ENCODE measurements at regions not wholly inside any gene's neighbourhood (a gene's known extent, or its start where the extent isn't known, plus 50 kb on each side); places are given as distances from the start of the nearest gene placed in this dataset.
A peak's percentile ranks its signal among the peaks of the same experiment; 100 is the strongest.
"Not testable (repeated sequence)": the region's sequence is repeated elsewhere in the genome, so short reads cannot be mapped to it uniquely, and the experiment has no call there.

GRCh38 chr3:180743813-180744590, 64.7 kb upstream of the CCDC39 start:
- FAIRE-seq: no peak

GRCh38 chr3:180747805-180748361, 68.6 kb upstream of the CCDC39 start:
- FAIRE-seq: no peak

GRCh38 chr3:180749322-180749721, 70.0 kb upstream of the CCDC39 start:
- no peak for FAIRE-seq

- FAIRE-seq: no peak
Measured at GRCh38 chr3:180749796-180750195, 70.5 kb upstream of the CCDC39 start.

GRCh38 chr3:180755556-180755955, 76.3 kb upstream of the CCDC39 start:
- FAIRE-seq: no peak

GRCh38 chr3:180762866-180763265, 83.6 kb upstream of the CCDC39 start:
- FAIRE-seq: no peak

- no peak for FAIRE-seq
Measured at GRCh38 chr3:180764481-180764880, 85.2 kb upstream of the CCDC39 start.

GRCh38 chr3:180770639-180771038, 91.3 kb upstream of the CCDC39 start:
- FAIRE-seq: no peak

GRCh38 chr3:180776433-180776832, 97.1 kb upstream of the CCDC39 start:
- no peak for FAIRE-seq

GRCh38 chr3:180782195-180782984, 103.1 kb upstream of the CCDC39 start:
- FAIRE-seq: no peak

GRCh38 chr3:180786227-180786626, 106.9 kb upstream of the CCDC39 start:
- not testable (repeated sequence) for FAIRE-seq

GRCh38 chr3:180789774-180790173, 110.5 kb upstream of the CCDC39 start:
- FAIRE-seq: no peak

GRCh38 chr3:180798197-180798596, 114.3 kb upstream of the FXR1 start:
- no peak for FAIRE-seq

- FAIRE-seq: peak; percentile 86
Measured at GRCh38 chr3:180802837-180803236, 109.6 kb upstream of the FXR1 start.

- FAIRE-seq: no peak
Measured at GRCh38 chr3:180804916-180805315, 107.6 kb upstream of the FXR1 start.

- FAIRE-seq: no peak
Measured at GRCh38 chr3:180808823-180809575, 103.5 kb upstream of the FXR1 start.

GRCh38 chr3:180820400-180820799, 92.1 kb upstream of the FXR1 start:
- FAIRE-seq: no peak

GRCh38 chr3:180825964-180826363, 86.5 kb upstream of the FXR1 start:
- no peak for FAIRE-seq

GRCh38 chr3:180827171-180827570, 85.3 kb upstream of the FXR1 start:
- no peak for FAIRE-seq

- no peak for FAIRE-seq
Measured at GRCh38 chr3:180828001-180828720, 84.3 kb upstream of the FXR1 start.

GRCh38 chr3:180828723-180829408, 83.6 kb upstream of the FXR1 start:
- no peak for FAIRE-seq
